CD1c-positive myeloid dendritic cell (primary cell): ENCODE measurements at regions not wholly inside any gene's neighbourhood (a gene's known extent, or its start where the extent isn't known, plus 50 kb on each side); places are given as distances from the start of the nearest gene placed in this dataset.
"Not testable (repeated sequence)": the region's sequence is repeated elsewhere in the genome, so short reads cannot be mapped to it uniquely, and the experiment has no call there.

Experiments
- DNase-seq: peaks from one replicate; pipeline ENCODE4 v3.0.0-alpha.2; 2016; ENCODE audit errors: extremely low spot score

- no peak for DNase-seq
Measured at GRCh38 chr1:194078765-194079164, 892.4 kb upstream of the B3GALT2 start.

DNA sequence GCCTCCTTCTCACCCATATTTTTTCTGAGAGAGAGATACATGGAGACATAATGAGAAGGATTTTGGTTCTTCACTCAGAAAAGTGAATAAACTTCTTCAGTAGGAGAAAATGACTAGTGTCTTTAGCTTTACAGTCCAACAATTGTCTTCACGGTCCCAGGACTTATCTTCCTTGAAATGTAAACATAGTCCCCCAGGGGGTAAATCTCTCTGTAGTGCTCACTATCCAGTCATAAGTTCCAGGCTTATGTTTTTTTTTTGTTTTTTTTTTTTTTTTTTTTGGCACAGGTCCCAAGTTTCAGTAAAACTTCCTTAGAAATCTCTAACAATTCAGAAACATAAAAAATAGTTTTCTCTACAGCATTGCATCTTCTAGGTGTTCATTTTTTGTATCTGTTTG lies 890.2 kb upstream of the B3GALT2 start:
- no peak for DNase-seq

- no peak for DNase-seq
Measured at GRCh38 chr1:194073833-194074232, 887.4 kb upstream of the B3GALT2 start.

- DNase-seq = no peak
Measured at GRCh38 chr1:194071205-194071604, 884.8 kb upstream of the B3GALT2 start.

GRCh38 chr1:194069831-194070218 lies 883.4 kb upstream of the B3GALT2 start:
- DNase-seq = no peak

- DNase-seq = no peak
Measured at GRCh38 chr1:194069168-194069830, 882.9 kb upstream of the B3GALT2 start.

DNA sequence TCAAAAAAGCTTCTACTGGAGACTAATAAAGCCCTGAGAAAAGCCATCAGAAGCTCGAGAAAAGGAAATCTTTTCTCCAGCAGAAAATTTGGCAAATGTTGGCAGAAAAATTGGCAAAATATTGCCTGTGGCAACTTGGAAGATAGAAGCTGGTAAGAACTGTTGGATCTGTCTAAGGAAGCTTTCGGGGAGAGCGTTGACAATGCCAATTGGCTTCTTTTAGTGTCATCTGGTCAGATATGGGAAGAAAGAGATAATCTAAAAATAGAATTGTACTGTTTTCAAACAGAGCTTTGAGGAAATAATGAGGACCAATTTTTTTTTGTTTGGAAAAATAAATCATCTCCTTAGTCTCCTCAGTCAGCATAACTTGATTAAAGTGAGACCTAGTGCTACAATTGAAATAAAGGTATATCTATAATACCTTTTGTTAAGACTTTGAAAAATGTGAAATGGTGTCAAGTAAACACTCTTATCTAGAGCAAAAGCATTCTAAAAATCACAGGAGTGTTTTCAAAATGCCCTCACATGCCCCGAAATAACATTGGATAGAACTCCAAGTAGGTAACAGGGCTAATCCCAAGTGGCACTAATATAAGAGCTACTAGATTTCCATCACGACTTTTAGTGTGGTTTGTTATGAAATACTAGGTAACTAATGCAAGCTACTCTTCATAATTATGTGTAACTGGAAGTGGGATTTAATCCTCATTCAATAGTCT lies 882.2 kb upstream of the B3GALT2 start:
- no peak for DNase-seq

GRCh38 chr1:194067772-194068171 lies 881.4 kb upstream of the B3GALT2 start:
- no peak for DNase-seq

DNA sequence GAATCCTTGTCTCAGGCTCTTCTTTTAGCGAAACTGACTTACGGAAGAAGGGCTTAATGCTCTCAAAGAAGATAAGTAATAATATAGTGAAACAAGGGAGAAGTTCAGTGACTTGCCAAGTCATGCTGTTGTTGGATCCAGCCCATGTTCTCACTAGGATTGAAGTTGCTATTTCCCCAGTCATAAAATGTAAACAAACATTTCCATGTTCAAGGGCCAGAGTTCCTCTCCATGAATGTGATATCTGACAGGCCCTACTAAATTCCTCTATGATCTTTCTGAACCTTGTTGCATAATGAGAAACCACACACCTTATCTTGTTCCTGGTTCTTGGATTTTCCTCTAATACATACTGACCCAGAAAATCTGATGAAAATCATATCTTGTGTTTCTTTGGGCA lies 876.5 kb upstream of the B3GALT2 start:
- DNase-seq = no peak

- no peak for DNase-seq
Measured at GRCh38 chr1:194062526-194062925, 876.1 kb upstream of the B3GALT2 start.

DNA sequence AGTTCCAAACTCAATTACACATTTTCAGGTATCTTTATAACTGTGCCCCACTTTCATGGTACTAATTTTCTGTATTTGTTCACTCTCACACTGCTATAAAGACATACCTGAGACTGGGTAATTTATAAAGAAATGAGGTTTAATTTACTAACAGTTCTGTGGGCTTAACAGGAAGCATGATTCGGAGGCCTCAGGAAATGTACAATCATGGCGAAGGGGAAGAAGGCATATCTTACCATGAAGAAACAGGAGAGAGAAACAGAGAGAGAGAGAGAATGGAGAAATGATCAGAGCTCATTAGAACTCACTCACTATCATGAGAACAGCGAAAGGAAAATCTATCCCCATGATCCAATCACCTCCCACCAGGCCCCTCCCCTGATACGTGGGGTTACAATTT lies 874.1 kb upstream of the B3GALT2 start:
- DNase-seq = no peak

DNA sequence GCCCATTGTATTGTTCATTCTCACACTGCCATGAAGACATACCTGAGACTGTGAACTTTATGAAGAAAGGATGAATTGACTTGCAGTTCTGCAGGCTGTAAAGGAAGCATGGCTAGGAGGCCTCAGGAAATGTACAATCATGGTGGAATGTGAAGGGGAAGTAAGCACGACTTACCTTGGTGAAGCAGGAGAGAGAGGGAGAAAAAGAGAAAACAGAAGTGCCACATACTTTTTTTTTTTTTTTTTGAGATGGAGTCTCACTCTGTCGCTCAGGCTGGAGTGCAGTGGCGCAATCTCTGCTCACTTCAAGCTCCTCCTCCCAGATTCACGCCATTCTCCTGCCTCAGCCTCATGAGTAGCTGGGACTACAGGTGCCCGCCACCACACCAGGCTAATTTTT lies 871.9 kb upstream of the B3GALT2 start:
- DNase-seq = not testable (repeated sequence)

DNA sequence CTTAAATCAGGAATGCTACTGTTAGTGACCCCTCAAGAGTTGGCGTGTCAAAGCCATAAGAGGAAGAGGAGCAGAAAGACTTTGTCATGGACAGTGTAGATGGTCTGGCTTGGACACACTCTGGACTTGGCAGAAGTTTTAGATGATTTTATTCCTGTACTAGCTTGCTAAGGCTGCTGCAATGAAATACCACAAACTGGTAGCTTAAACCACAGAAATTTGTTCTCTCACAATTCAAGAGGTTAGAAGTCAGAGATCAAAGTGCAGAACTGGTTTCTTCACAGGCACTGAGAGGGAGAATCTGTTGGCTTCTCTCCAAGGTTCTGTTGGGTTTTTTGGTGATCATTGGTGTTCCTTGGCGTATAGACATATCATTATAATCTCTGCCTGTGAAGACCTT lies 869.8 kb upstream of the B3GALT2 start:
- no peak for DNase-seq

GRCh38 chr1:194055536-194055935 lies 869.1 kb upstream of the B3GALT2 start:
- no peak for DNase-seq

DNA sequence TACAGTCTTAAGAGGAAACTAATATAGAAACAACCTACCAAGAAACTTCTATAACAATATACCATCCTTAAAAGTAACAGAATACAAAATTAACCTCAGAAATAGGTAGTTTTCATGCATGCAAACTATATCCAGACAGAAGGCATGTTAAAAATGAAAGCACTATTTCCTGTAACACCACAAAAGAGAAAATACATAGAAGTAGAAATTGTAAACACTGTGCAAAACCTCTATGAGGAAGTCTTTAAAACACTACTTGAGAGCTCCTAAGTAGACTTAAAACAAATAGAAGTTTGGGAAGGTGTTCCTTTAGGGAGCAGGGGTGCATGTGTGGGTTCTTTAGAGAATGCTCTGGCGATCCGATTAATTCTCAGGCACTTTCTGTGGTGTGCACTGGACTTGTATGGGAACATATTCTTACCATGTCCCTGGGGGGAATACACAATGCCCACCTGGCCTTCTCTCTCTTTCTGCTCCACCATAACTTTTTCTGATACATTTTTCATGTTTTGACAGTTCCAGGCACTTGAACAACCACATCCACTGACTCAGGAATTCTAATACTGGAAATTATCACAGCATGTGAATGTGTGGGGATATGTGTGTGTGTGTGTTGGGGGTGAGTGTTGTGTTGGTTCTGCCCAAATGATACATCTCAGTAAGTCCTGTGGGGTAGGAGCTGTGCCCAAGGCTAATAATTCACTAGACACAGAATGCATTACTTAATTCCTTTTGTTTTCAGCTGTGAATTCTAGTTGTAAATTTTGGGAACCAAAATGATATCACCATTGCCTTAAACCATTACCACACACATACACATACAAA lies 866.3 kb upstream of the B3GALT2 start:
- no peak for DNase-seq

- no peak for DNase-seq
Measured at GRCh38 chr1:194047921-194048320, 861.5 kb upstream of the B3GALT2 start.

- no peak for DNase-seq
Measured at GRCh38 chr1:194047206-194047605, 860.8 kb upstream of the B3GALT2 start.

DNA sequence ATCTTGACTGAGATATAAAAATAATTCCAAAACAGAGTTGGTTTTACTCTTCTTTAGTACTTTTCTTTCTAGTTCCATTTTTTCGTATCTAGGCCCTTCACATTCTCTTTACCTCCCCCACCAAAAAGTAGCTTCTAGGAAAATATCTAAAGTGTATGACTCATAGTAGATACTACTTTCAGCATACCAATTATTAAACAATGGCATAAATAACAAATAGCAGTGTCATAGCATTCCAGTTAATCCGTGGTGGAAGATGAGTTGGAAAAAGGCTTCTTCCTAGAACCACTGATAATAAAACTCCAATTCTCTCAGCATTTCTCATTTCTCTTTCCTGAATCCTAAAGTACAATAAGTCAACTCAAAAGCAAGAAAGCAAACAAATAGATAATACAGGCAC lies 859.0 kb upstream of the B3GALT2 start:
- DNase-seq = no peak

DNA sequence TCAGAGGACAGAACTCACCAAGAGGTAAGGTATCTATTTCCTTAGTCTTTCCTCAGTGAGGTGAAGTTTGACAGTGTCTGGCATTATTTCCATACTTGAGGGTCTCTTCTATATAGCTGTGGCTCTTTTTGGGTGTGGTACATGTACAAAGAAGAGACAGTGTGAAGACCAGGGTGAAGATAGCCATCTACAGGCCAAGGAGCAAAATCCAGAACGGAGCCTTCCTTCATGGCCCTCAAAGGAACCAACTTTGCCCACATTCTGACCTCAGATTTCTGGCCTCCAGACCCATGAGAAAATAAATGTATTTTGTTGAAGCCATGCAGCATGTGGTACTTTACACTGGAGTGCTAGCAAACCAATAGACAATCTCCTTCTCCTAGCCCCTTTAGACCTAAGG lies 858.5 kb upstream of the B3GALT2 start:
- DNase-seq = no peak

- no peak for DNase-seq
Measured at GRCh38 chr1:194043984-194044755, 857.8 kb upstream of the B3GALT2 start.

DNA sequence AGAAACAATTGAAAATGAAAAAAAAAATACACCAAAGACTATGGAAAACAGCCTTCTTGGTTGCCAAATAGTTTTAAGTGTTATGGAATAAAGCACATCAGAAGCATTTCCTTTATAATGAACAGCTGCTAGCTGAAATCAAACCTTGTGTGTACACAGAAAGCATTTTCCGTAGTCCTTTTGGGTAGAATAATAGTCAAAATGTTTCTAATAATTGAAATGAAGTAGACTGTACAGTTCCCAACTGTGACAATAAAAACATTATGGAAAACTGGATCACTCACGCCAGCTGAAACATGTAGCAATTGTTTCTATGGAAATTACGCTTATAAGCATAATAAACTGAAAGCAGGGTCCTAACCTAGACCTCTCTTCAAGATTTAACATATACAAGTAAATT lies 856.3 kb upstream of the B3GALT2 start:
- DNase-seq = no peak

GRCh38 chr1:194040496-194040895 lies 854.1 kb upstream of the B3GALT2 start:
- DNase-seq = no peak
